ENCODE measurements at regions not wholly inside any gene's neighbourhood (a gene's known extent, or its start where the extent isn't known, plus 50 kb on each side); places are given as distances from the start of the nearest gene placed in this dataset.

DNA sequence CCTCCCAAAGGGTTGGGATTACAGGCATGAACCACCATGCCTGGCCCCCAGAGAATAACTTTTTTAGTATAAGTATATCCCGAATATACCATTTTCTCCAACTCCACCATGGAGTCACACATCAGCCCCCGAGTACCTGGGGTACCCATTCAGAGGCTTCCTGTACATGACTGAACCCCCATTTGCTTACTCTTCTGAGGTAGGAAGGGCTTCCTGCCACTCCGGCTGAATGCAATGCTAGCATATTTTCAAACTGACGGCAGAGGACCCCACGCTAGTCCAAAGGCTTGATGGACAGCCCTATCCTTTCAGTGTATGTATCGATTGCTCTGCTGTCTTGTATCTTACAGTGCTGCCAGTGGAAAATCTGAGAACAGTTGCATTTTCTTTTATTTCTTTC is 220.6 kb upstream of the SH3BP4 start:
- TF ChIP-seq KDM1A (IDR thresholded peaks at IDR 0.05; ENCODE audit: low read depth), result no peak
- TF ChIP-seq, protein P1, sequence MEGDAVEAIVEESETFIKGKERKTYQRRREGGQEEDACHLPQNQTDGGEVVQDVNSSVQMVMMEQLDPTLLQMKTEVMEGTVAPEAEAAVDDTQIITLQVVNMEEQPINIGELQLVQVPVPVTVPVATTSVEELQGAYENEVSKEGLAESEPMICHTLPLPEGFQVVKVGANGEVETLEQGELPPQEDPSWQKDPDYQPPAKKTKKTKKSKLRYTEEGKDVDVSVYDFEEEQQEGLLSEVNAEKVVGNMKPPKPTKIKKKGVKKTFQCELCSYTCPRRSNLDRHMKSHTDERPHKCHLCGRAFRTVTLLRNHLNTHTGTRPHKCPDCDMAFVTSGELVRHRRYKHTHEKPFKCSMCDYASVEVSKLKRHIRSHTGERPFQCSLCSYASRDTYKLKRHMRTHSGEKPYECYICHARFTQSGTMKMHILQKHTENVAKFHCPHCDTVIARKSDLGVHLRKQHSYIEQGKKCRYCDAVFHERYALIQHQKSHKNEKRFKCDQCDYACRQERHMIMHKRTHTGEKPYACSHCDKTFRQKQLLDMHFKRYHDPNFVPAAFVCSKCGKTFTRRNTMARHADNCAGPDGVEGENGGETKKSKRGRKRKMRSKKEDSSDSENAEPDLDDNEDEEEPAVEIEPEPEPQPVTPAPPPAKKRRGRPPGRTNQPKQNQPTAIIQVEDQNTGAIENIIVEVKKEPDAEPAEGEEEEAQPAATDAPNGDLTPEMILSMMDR (IDR thresholded peaks at IDR 0.05), result no peak
- TF ChIP-seq ZNF302 (CRISPR knock-in tag; IDR thresholded peaks at IDR 0.05), result no peak
- TF ChIP-seq MYC (IDR thresholded peaks at IDR 0.05; ENCODE audit: borderline replicate concordance, low read length), result no peak
- no peak for TF ChIP-seq FOSL2 (IDR thresholded peaks at IDR 0.05)
- no peak for TF ChIP-seq FOSL2 (CRISPR knock-in tag; IDR thresholded peaks at IDR 0.05)
- TF ChIP-seq CHD4 (IDR thresholded peaks at IDR 0.05; ENCODE audit: borderline replicate concordance), result no peak
